ENCODE measurements at regions not wholly inside any gene's neighbourhood (a gene's known extent, or its start where the extent isn't known, plus 50 kb on each side); places are given as distances from the start of the nearest gene placed in this dataset.

DNA sequence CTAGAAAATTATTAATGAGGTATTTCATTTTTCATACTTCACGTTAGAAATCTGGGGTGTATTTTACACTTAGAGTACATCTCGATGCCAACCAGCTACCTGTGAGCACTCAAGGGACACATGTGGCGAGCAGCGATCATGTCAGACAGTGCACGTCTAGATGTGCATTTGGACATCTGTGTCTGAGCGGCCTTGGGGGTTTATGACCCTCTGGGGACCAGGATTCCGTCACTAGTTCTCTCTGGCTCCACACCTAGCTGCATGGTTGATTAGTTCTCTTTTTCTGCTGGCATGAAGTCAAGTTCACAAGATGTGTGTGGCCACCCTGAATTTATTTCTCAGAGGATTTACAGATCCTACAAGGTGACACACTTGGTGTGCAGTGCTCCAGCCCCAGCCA lies 192.2 kb downstream of the TSN start:
- H3K27ac ChIP-seq (ENCODE audit: extremely low read depth, low read depth, low read length) = no peak overlapping the region
- no peaks in the 10 kb centered on the region for H3K9me3 ChIP-seq (ENCODE audit: control insufficient read depth, insufficient read depth, low read depth, low read length)
- peaks cover 8% of the 10 kb centered on the region for H3K4me1 ChIP-seq (ENCODE audit: control insufficient read depth, insufficient read depth, low read length)
- TF ChIP-seq ZNF391 (tag by site-specific recombination; IDR thresholded peaks at IDR 0.05; ENCODE audit: borderline replicate concordance, low read depth) (no peak), HOXD13 (CRISPR knock-in tag; IDR thresholded peaks at IDR 0.05; ENCODE audit: borderline replicate concordance) (no peak), ZNF704 (tag by site-specific recombination; IDR thresholded peaks at IDR 0.05) (no peak), ZNF354C (tag by site-specific recombination; IDR thresholded peaks at IDR 0.05; ENCODE audit: borderline replicate concordance, low read depth) (no peak), ZBTB21 (tag by site-specific recombination; IDR thresholded peaks at IDR 0.05) (no peak), ZNF777 (tag by site-specific recombination; IDR thresholded peaks at IDR 0.05; ENCODE audit: borderline replicate concordance) (no peak)
- no peaks in the 10 kb centered on the region for H3K36me3 ChIP-seq (ENCODE audit: control insufficient read depth in 2 of 2, insufficient read depth in 1 of 2, low read length in 2 of 2)
- ChIA-PET POLR2A (no interaction called here), CTCF (no interaction called here)
- no peak overlapping the region for H3K4me3 ChIP-seq (ENCODE audit: low read depth, low read length)

- no peak overlapping the region for H3K27ac ChIP-seq (ENCODE audit: extremely low read depth, low read depth, low read length)
- CTCF ChIA-PET = interaction anchor here (3.0 kb wide), 1 partner anchor 51 kb away, joined by 9 read pairs; no protein-coding TSS in a partner anchor
- no peak overlapping the region for H3K4me3 ChIP-seq (ENCODE audit: low read depth, low read length)
- H3K9me3 ChIP-seq (ENCODE audit: control insufficient read depth, insufficient read depth, low read depth, low read length) = no peaks in the 10 kb centered on the region
- peaks cover 2% of the 10 kb centered on the region; the same call in 1 of the 2 replicates for H3K4me1 ChIP-seq (ENCODE audit: control insufficient read depth, insufficient read depth, low read length)
- POLR2A ChIA-PET = no interaction called here
- H3K36me3 ChIP-seq (ENCODE audit: control insufficient read depth in 2 of 2, insufficient read depth in 1 of 2, low read length in 2 of 2) = no peaks in the 10 kb centered on the region
- TF ChIP-seq, protein P1, sequence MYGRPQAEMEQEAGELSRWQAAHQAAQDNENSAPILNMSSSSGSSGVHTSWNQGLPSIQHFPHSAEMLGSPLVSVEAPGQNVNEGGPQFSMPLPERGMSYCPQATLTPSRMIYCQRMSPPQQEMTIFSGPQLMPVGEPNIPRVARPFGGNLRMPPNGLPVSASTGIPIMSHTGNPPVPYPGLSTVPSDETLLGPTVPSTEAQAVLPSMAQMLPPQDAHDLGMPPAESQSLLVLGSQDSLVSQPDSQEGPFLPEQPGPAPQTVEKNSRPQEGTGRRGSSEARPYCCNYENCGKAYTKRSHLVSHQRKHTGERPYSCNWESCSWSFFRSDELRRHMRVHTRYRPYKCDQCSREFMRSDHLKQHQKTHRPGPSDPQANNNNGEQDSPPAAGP (tag by site-specific recombination; IDR thresholded peaks at IDR 0.05) = no peak
- TF ChIP-seq, protein P2, sequence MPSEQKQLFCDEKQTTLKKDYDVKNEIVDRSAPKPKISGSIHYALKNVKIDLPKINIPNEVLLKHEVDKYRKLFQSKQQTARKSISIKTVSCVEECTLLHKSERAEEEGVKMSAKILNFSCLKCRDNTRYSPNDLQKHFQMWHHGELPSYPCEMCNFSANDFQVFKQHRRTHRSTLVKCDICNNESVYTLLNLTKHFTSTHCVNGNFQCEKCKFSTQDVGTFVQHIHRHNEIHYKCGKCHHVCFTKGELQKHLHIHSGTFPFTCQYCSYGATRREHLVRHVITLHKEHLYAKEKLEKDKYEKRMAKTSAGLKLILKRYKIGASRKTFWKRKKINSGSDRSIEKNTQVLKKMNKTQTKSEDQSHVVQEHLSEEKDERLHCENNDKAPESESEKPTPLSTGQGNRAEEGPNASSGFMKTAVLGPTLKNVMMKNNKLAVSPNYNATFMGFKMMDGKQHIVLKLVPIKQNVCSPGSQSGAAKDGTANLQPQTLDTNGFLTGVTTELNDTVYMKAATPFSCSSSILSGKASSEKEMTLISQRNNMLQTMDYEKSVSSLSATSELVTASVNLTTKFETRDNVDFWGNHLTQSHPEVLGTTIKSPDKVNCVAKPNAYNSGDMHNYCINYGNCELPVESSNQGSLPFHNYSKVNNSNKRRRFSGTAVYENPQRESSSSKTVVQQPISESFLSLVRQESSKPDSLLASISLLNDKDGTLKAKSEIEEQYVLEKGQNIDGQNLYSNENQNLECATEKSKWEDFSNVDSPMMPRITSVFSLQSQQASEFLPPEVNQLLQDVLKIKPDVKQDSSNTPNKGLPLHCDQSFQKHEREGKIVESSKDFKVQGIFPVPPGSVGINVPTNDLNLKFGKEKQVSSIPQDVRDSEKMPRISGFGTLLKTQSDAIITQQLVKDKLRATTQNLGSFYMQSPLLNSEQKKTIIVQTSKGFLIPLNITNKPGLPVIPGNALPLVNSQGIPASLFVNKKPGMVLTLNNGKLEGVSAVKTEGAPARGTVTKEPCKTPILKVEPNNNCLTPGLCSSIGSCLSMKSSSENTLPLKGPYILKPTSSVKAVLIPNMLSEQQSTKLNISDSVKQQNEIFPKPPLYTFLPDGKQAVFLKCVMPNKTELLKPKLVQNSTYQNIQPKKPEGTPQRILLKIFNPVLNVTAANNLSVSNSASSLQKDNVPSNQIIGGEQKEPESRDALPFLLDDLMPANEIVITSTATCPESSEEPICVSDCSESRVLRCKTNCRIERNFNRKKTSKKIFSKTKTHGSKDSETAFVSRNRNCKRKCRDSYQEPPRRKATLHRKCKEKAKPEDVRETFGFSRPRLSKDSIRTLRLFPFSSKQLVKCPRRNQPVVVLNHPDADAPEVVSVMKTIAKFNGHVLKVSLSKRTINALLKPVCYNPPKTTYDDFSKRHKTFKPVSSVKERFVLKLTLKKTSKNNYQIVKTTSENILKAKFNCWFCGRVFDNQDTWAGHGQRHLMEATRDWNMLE (tag by site-specific recombination; conservative IDR thresholded peaks at IDR 0.05; ENCODE audit: low read depth) = no peak
- TF ChIP-seq ZNF792 (tag by site-specific recombination; IDR thresholded peaks at IDR 0.05) = no peak
- TF ChIP-seq ZNF394 (tag by site-specific recombination; IDR thresholded peaks at IDR 0.05; ENCODE audit: borderline replicate concordance) = no peak
- no peak for TF ChIP-seq SCRT2 (tag by site-specific recombination; IDR thresholded peaks at IDR 0.05)
- TF ChIP-seq SP7 (tag by site-specific recombination; IDR thresholded peaks at IDR 0.05) = no peak
- no peak for TF ChIP-seq ZBTB44 (tag by site-specific recombination; IDR thresholded peaks at IDR 0.05)
- no peak for TF ChIP-seq ZNF16 (tag by site-specific recombination; IDR thresholded peaks at IDR 0.05; ENCODE audit: low read depth)
Observed at GRCh38 chr2:121949271-121949670, 193.8 kb downstream of the TSN start.
